ENCODE measurements at regions not wholly inside any gene's neighbourhood (a gene's known extent, or its start where the extent isn't known, plus 50 kb on each side); places are given as distances from the start of the nearest gene placed in this dataset.
A peak's percentile ranks its signal among the peaks of the same experiment; 100 is the strongest.

GRCh38 chr7:82677493-82677892, 233.9 kb upstream of the CACNA2D1 start:
- H3K36me3 ChIP-seq (ENCODE audit: control insufficient read depth in 2 of 2, insufficient read depth in 2 of 2, low read length in 1 of 2) = no peaks in the 10 kb centered on the region
- in situ Hi-C loops (cut with MboI) = no loop called here
- TF ChIP-seq ZNF622 (IDR thresholded peaks at IDR 0.05) = no peak
- no peak for TF ChIP-seq FOXK2 (IDR thresholded peaks at IDR 0.05)
- TF ChIP-seq, protein P1, sequence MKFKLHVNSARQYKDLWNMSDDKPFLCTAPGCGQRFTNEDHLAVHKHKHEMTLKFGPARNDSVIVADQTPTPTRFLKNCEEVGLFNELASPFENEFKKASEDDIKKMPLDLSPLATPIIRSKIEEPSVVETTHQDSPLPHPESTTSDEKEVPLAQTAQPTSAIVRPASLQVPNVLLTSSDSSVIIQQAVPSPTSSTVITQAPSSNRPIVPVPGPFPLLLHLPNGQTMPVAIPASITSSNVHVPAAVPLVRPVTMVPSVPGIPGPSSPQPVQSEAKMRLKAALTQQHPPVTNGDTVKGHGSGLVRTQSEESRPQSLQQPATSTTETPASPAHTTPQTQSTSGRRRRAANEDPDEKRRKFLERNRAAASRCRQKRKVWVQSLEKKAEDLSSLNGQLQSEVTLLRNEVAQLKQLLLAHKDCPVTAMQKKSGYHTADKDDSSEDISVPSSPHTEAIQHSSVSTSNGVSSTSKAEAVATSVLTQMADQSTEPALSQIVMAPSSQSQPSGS (IDR thresholded peaks at IDR 0.05; ENCODE audit: low read length) = peak; percentile 56
- 0 out of 2 replicates have a peak, but pooled peaks have one; percentile 35 for TF ChIP-seq CREM (IDR thresholded peaks at IDR 0.05; ENCODE audit: low read depth)
- TF ChIP-seq RCOR1 (conservative IDR thresholded peaks at IDR 0.05; ENCODE audit: low read depth, low read length) = no peak
- peak; percentile 48; the same call in 1 of the 2 replicates for TF ChIP-seq CREB1 (IDR thresholded peaks at IDR 0.05; ENCODE audit: low read depth)
- TF ChIP-seq EP300 (IDR thresholded peaks at IDR 0.05; ENCODE audit: borderline replicate concordance in 1 of 2, control insufficient read depth in 1 of 2, low read depth in 2 of 2, low read length in 2 of 2) = no peak
- peak; percentile 64 for TF ChIP-seq ATF7 (IDR thresholded peaks at IDR 0.05; ENCODE audit: low read depth)
- peak; percentile 75 for TF ChIP-seq GABPA (IDR thresholded peaks at IDR 0.05; ENCODE audit: low read depth)
- TF ChIP-seq BMI1 (IDR thresholded peaks at IDR 0.05; ENCODE audit: borderline replicate concordance) = no peak
- TF ChIP-seq POU2F2 (IDR thresholded peaks at IDR 0.05; ENCODE audit: borderline replicate concordance, low read depth, low read length) = no peak
- no peak for TF ChIP-seq NRF1 (conservative IDR thresholded peaks at IDR 0.05; ENCODE audit: low read depth, low read length)
- TF ChIP-seq CHD2 (IDR thresholded peaks at IDR 0.05; ENCODE audit: borderline replicate concordance, low read depth, low read length) = no peak
- TF ChIP-seq TARDBP (IDR thresholded peaks at IDR 0.05; ENCODE audit: borderline replicate concordance) = no peak
- no peak for TF ChIP-seq EGR1 (IDR thresholded peaks at IDR 0.05; ENCODE audit: borderline replicate concordance in 1 of 2, low read depth in 2 of 2, low read length in 2 of 2)
- TF ChIP-seq IRF3 (IDR thresholded peaks at IDR 0.05) = no peak
- TF ChIP-seq MEF2B (IDR thresholded peaks at IDR 0.05; ENCODE audit: partially characterized antibody, poor library complexity, severe bottlenecking) = no peak
- no peak for TF ChIP-seq HDAC6 (IDR thresholded peaks at IDR 0.05; ENCODE audit: unreplicated experiment)
- TF ChIP-seq CUX1 (IDR thresholded peaks at IDR 0.05; ENCODE audit: insufficient replicate concordance, low read depth, low read length) = no peak

More at GRCh38 chr7:82677493-82677892, 233.9 kb upstream of the CACNA2D1 start:
- H4K20me1 ChIP-seq (ENCODE audit: control insufficient read depth, insufficient read depth) = no peaks in the 10 kb centered on the region
- no peak overlapping the region for H3K9ac ChIP-seq (ENCODE audit: control insufficient read depth, insufficient read depth, low read length)
- H3K79me2 ChIP-seq (ENCODE audit: control insufficient read depth, insufficient read depth, low read length) = no peaks in the 10 kb centered on the region
- ChIA-PET POLR2A (no interaction called here), RAD21 (ENCODE audit: unreplicated experiment) (interaction anchor here (0.9 to 1.4 kb wide), 2 partner anchors 9 to 46 kb away, joined by 3 to 4 read pairs; no protein-coding TSS in a partner anchor), CTCF (interaction anchor here (0.6 to 1.1 kb wide), 3 partner anchors 58 to 73 kb away, joined by 3 to 4 read pairs (median 3); no protein-coding TSS in a partner anchor), SMC1A (ENCODE audit: uncharacterized antibody, unreplicated experiment) (interaction anchor here (0.7 to 1.2 kb wide), 3 partner anchors 19 to 69 kb away, joined by 3 to 4 read pairs (median 3); no protein-coding TSS in a partner anchor)
- 49% methylated on average over 2 of the region's 2 CpGs for WGBS (ENCODE audit: insufficient coverage, insufficient replicate concordance, low lambda C conversion rate, missing lambda C conversion rate)
- no peak overlapping the region for H3K27ac ChIP-seq (ENCODE audit: control insufficient read depth, insufficient read depth)
- ATAC-seq (peak; percentile 89), DNase-seq (ENCODE audit: low read depth, low spot score) (no peak), FAIRE-seq (no peak)
- H3K4me2 ChIP-seq (ENCODE audit: control insufficient read depth, insufficient read depth) = no peak overlapping the region
- no peaks in the 10 kb centered on the region for H3K27me3 ChIP-seq (replicated peaks in 1 of 2; ENCODE audit: control insufficient read depth in 2 of 2, insufficient read depth in 2 of 2, low read length in 1 of 2)
- BruUV-seq (replicated peaks) = no TSS peak
- H2AFZ ChIP-seq (ENCODE audit: control insufficient read depth, low read depth, low read length) = no peak overlapping the region
- H3K4me3 ChIP-seq = no peak overlapping the region
- H3K4me1 ChIP-seq (ENCODE audit: control insufficient read depth, insufficient read depth, low read length) = no peaks in the 10 kb centered on the region
- no peaks in the 10 kb centered on the region for H3K9me3 ChIP-seq (replicated peaks; ENCODE audit: control insufficient read depth, insufficient read depth, low read length)
- intact Hi-C loops (cut with micrococcal nuclease; ENCODE audit: unreplicated experiment) = no loop called here
